ENCODE measurements at regions not wholly inside any gene's neighbourhood (a gene's known extent, or its start where the extent isn't known, plus 50 kb on each side); places are given as distances from the start of the nearest gene placed in this dataset.

GRCh38 chr7:37516664-37517063 lies 68.0 kb upstream of the ELMO1 start:
- Mint-ChIP-seq H3K4me3 (no peak overlapping the region), H3K9me3 (no peaks in the 10 kb centered on the region), H3K36me3 (ENCODE audit: low read depth) (no peaks in the 10 kb centered on the region), H3K27ac (no peak overlapping the region), H3K27me3 (ENCODE audit: low read depth, poor library complexity) (peaks cover 1% of the 10 kb centered on the region), H3K4me1 (no peaks in the 10 kb centered on the region)
- no peak for TF ChIP-seq CTCF (IDR thresholded peaks at IDR 0.05)
- no peak for DNase-seq

- H3K36me3 Mint-ChIP-seq (ENCODE audit: low read depth), result no peaks in the 10 kb centered on the region
Observed at GRCh38 chr7:37518266-37518665, 69.6 kb upstream of the ELMO1 start.

GRCh38 chr7:37524056-37524455 lies 75.4 kb upstream of the ELMO1 start:
- no peaks in the 10 kb centered on the region for H3K4me1 Mint-ChIP-seq
- H3K36me3 Mint-ChIP-seq (ENCODE audit: low read depth), result no peaks in the 10 kb centered on the region
- H3K27me3 Mint-ChIP-seq (ENCODE audit: low read depth, poor library complexity), result peaks cover 6% of the 10 kb centered on the region
- no peaks in the 10 kb centered on the region for H3K9me3 Mint-ChIP-seq
- no peak overlapping the region for H3K4me3 Mint-ChIP-seq
- H3K27ac Mint-ChIP-seq, result no peak overlapping the region
- no peak for TF ChIP-seq CTCF (IDR thresholded peaks at IDR 0.05)
- no peak for DNase-seq

More at GRCh38 chr7:37518266-37518665, 69.6 kb upstream of the ELMO1 start:
- peaks cover 3% of the 10 kb centered on the region for H3K27me3 Mint-ChIP-seq (ENCODE audit: low read depth, poor library complexity)
- H3K9me3 Mint-ChIP-seq, result no peaks in the 10 kb centered on the region
- H3K27ac Mint-ChIP-seq, result no peak overlapping the region
- no peak for DNase-seq
- H3K4me3 Mint-ChIP-seq, result no peak overlapping the region
- TF ChIP-seq CTCF (IDR thresholded peaks at IDR 0.05), result no peak
- no peaks in the 10 kb centered on the region for H3K4me1 Mint-ChIP-seq

GRCh38 chr7:37524797-37525196 lies 76.1 kb upstream of the ELMO1 start:
- no peak for DNase-seq
- H3K4me1 Mint-ChIP-seq, result no peaks in the 10 kb centered on the region
- no peak overlapping the region for H3K27ac Mint-ChIP-seq
- no peak for TF ChIP-seq CTCF (IDR thresholded peaks at IDR 0.05)
- H3K4me3 Mint-ChIP-seq, result no peak overlapping the region
- peaks cover 10% of the 10 kb centered on the region for H3K27me3 Mint-ChIP-seq (ENCODE audit: low read depth, poor library complexity)
- no peaks in the 10 kb centered on the region for H3K9me3 Mint-ChIP-seq
- H3K36me3 Mint-ChIP-seq (ENCODE audit: low read depth), result no peaks in the 10 kb centered on the region

- no peak for DNase-seq
- Mint-ChIP-seq H3K27ac (no peak overlapping the region), H3K4me3 (no peak overlapping the region), H3K27me3 (ENCODE audit: low read depth, poor library complexity) (peaks cover 13% of the 10 kb centered on the region), H3K9me3 (peaks cover 5% of the 10 kb centered on the region), H3K4me1 (no peaks in the 10 kb centered on the region), H3K36me3 (ENCODE audit: low read depth) (peaks cover 2% of the 10 kb centered on the region)
- TF ChIP-seq CTCF (IDR thresholded peaks at IDR 0.05), result no peak
Observed at GRCh38 chr7:37526623-37527022, 78.0 kb upstream of the ELMO1 start.

GRCh38 chr7:37527109-37527508 lies 78.4 kb upstream of the ELMO1 start:
- peaks cover 3% of the 10 kb centered on the region for H3K36me3 Mint-ChIP-seq (ENCODE audit: low read depth)
- H3K4me3 Mint-ChIP-seq, result no peak overlapping the region
- no peaks in the 10 kb centered on the region for H3K4me1 Mint-ChIP-seq
- no peak overlapping the region for H3K27ac Mint-ChIP-seq
- H3K27me3 Mint-ChIP-seq (ENCODE audit: low read depth, poor library complexity), result peaks cover 11% of the 10 kb centered on the region
- no peak for DNase-seq
- TF ChIP-seq CTCF (IDR thresholded peaks at IDR 0.05), result no peak
- H3K9me3 Mint-ChIP-seq, result peaks cover 5% of the 10 kb centered on the region
